Hematopoietic multipotent progenitor cell treated with erythropoietin and hydrocortisone succinate and interleukin-3 and kit ligand, for 8 days (in vitro differentiated cells): ENCODE measurements at regions not wholly inside any gene's neighbourhood (a gene's known extent, or its start where the extent isn't known, plus 50 kb on each side); places are given as distances from the start of the nearest gene placed in this dataset.

Experiments
- DNase-seq: peaks from one replicate; pipeline ENCODE4 v3.0.0-alpha.2; 2015

DNA sequence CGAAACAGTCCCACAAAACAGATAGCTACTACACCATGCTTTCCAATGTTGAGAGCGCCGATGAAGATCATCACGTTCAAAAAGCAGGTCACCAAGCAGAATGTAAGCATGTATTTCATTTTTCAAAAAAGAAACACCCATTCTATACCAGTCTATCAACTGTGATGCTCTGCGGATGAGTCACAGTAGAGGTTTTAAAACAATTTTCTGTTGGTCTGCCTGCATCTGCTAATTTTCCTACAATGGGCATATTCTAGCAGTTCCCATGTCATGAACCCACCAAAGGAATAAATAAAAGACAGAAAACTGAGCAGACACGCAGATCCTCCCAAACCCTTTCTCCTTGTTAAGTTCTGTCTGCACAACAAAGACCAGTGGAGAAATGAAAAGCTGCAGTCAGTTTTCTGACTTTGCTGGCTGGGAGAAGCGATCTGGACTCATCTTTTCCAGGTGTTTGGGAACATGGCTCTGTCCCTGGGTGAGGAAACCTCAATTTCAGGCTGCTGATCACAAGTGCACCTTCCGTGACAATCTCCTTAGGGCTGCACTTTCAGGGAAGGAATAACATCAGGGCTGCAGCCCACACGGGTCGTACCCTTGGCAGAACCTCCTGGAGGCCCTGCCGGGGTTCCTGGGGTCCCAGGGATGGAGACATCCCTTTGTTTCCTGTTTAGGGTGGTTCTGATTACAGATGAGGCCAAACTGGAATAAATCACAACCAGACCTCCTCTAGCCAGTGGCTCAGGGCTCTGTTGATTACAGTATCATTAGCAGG is 200.1 kb downstream of the BMP7 start:
- no peak for DNase-seq

DNA sequence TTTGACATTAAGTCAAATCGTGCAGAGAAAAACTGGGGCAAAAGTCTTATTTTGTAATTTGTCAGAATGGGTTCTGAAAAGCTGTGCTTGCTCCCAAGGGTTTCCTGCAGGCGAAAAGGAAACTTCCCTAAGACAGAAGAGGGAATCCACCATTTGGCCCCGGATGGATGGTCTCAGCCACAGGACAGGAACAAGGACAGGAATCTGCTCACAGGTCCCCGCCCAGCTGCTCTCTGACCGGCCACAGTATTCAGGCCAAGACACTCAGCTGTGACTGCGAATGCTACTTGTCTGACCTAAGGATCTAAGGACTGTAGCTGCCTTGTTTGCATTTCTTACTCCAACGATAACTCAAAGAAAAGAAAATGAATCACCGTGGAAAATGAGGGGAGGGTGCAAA is 197.0 kb downstream of the BMP7 start:
- no peak for DNase-seq

DNA sequence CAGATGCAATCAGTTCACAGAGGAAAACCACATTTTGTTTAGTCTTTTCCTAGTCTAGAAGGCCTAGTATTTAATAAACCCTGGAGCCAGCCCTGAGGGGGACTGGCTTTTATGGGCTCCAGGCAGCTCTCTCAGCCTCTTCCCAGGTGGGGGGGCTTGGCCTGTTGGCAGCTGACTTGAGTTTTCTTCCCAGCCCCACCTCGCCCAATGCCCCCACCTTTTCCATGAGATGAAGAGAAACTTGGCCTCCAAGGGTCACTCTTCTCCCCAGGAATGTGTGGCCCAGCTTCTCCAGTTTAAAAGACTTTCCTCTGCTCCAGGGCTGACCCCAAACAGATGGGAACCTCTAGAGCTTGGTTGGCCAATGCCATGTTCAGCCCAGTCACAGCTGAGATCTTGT is 196.1 kb downstream of the BMP7 start:
- no peak for DNase-seq

DNA sequence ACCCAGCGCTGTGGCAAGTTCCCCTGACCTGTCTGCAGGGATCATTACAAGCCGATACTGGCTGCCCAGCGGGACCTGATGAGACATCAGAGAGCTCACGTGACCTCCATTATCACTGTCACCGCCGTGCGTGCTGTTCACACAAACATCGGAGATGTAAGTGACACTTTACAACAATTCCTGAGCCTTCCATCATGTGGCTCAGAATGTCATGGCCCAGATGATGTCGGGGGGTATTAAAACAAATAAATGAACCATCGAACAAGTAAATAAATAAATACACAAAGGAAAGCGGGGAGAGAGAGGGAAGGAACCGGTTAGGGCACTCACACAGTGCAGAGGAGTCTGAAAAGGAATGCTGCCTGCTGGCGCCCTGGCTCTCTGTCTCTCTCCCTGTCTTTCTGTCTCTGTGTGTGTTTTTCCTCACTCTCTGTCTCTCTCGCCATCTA is 195.1 kb downstream of the BMP7 start:
- DNase-seq = no peak

DNA sequence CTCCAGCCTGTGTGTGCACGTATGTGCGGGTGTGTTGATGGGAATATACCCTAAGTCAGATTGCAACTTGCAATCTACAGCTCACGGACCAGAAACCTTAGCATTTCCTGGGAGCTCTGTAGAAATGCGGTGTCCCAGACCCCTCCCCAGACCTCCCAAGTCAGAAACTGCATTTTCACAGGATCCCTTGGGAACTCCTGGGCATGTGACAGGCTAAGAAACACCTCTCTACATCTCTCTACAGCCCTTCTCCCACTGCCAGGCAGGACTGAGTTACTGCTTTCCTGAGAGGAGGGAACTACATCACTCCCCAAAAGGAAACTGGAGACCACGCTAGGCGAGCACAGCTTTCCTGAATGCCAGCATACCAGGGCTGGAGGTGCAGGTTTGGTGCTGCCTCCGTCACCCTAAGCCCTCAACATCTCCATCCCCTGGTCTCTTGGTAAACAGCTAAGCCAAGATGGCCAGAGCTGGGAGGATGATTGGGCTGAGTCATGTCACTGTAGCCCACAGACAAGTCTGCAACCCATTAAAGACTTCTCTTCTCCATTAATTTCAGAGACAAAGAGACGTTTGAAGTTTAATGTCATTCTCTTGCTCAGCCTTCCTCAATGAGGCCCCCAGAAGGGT is 194.4 kb downstream of the BMP7 start:
- DNase-seq = no peak

DNA sequence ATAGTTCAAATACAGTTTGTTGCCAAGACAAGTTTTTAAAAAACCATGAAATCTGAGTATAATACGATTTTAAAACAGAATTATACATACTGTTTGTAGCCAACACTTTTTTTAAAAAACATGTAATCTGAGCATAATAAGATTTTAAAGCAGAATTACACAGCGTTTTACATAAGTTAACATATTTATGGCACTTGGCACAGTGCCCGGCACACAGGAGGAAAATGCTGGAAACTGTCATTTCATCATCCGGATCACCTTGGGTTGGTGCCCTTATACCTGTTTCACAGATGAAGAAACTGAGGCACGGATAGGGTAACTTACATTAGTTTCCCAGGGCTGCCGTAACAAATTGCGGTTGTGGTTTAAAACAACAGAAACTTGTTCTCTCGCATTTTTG is 193.0 kb downstream of the BMP7 start:
- DNase-seq = no peak

DNA sequence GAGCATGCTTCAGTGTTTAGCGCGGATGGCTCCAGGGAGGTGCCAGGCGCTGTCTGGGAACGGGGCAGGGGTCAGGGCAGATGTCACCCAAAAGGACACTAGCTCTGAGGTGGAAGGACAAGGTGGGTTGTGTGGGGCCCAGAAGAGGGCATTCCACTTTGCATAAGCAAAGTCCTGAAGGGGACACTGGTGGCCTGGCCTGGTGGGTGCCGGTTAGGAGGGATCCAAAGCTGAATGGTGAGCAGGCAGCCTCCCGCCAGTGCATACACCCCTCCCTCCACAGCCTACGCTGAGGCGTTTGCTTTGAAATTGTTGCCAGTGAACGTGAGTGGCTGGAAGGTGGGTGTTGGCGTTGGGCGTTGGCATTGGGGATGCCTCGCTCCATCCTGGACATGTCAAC is 192.1 kb downstream of the BMP7 start:
- no peak for DNase-seq

DNA sequence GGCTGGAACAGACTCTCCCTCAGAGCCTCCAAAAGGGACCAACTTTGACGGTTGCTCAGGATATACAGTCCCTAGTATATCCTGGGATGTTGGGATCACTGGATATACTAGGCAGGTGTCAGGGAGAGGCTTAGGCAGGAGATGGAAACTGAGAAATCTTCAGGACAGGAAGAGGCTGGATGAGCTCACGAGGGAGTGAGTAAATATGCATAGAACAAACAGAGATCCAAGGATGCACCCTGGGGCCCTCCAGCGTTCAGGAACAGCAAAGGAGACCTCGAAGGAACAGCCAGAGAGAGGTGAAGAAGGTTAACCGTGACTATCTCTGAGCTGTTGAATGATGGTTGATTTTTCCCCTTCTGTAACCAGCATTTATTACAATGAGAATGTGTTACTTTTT is 191.3 kb downstream of the BMP7 start:
- no peak for DNase-seq

DNA sequence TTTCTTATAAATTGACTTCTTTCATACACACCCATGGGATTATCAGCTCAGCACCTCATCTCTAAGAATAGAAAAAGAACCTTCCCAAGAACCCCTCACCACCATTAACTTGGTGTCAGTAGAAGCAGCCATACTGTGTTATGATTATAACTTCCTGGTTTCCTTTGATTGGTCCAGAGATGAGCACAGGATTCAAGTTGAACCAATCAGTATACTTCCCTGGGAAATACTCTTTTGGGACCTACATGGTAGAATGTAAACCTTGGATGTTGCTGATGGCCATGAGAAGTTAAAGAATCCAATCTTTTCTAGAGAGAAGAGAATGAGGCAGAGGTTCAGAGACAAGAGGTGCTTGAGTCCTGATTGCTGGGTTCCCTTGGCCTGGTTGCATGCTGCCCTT is 190.8 kb downstream of the BMP7 start:
- no peak for DNase-seq

DNA sequence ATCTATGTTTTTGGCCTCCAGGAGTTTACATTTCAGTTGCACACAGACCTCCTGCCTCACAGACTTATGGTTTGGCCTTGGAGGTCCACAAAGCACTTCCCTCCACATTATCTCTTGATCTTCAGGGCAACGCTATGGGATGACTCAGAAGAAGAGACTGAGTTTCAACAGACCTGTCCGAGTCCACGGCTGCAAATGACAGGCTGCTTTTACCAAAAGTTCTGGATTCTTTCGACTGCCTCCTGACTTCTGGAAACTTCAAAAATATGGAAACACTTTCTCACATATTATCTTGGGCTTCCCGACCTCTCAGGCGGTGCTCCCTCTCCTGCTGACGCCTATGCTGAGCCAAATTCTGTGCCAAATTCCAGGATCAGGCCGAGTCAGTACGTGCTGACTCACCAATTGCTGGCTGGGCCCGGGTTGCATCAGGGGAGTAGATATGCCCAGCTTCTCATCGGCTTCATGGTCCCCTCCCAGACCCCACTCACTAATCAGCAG is 190.2 kb downstream of the BMP7 start:
- DNase-seq = no peak

DNA sequence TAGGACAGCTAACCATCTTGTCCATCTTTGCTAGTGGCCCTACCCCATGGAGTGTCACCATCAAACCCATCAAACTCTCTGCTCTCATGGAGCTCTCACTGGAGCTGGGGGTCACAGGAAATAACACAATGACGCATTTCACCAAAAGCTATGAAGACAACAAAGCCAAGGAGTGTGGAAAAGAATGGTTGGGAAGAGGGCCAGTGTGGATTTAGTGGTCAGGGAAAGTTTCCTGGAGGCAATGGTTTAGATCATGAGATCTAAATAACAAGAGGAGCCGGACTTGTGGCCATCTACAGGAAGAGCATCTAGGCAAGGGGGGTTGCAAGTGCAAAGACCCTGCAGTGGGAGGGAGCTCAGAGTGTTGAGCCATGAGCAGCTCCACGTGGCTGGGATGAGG is 189.5 kb downstream of the BMP7 start:
- DNase-seq = no peak

DNA sequence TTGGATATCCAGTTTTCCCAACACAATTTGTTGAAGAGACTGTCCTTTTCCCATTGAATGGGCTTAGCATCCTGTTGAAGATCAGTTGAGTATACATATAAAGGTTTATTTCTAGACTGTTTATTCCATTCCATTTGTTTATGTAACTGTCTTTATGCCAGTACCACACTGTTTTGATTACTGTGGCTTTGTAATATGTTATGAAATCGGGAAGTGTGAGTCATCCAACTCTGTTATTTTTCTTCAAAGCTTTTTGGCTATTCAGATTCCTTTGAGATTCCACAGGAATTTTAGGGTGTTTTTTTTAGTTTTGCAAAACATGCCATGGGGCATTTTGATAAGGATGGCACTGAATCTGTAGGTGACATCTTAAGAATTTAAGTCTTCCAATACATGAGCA is 188.3 kb downstream of the BMP7 start:
- DNase-seq = no peak

DNA sequence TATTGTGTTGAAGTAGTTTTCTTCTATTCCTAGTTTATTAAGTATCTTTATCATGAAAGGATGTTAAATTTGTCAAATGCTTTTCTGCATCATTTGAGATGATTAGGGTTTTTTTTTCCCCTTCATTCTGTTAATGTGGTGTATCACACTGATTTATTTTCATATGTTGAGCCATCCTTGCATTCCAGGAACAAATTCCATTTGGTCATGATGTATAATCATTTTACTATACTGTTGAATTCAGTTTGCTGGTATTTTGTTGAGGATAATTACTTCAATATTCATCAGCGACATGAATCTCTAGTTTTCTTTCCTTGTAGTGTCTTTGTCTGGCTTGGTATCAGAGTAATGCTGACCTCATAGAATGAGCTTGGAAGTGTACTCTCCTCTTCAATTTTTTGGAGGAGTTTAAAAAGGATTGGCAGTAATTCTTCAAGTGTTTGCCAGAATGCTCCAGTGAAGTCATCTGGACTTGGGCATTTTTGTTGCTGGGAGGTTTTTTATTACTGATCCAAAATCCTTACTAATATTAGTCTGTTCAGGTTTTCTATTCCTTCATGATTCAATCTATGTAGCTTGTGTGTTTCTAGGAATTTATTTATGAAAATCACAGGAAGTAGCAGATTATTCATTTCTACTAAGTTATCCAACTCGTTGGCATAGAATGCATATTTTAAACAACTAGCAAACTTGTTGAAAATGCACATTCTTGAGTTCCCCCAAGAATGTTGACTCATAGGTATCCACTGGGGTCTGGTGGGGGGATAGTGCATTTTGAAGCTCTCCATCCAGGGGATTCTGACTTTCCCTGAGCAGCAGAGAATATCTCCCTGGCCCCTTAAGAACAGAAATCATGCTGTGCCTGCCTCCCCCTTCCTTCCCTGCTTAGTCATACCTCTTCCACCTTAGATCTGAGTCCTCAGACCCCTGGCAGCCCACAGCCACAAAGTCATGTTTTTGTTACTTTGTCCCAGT is 187.1 kb downstream of the BMP7 start:
- DNase-seq = no peak

DNA sequence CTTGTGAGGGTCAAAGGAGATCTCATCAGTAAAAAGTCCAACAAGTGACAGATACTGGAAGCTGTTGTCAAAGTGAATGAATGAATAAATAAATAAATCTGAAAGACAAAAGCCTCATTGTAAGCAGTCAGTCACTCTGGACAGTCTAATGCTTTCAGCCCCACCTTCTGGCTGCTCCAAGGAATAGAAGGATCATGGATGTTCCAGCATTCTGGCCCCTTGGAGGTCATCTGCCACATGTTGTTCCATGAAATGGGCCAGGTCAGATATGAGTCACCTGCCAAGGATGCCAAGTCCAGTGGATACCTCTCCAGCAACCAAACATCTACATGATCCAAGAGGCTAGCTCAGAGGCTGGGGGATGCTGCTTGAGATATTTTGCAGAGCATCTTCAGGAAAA is 185.6 kb downstream of the BMP7 start:
- no peak for DNase-seq

DNA sequence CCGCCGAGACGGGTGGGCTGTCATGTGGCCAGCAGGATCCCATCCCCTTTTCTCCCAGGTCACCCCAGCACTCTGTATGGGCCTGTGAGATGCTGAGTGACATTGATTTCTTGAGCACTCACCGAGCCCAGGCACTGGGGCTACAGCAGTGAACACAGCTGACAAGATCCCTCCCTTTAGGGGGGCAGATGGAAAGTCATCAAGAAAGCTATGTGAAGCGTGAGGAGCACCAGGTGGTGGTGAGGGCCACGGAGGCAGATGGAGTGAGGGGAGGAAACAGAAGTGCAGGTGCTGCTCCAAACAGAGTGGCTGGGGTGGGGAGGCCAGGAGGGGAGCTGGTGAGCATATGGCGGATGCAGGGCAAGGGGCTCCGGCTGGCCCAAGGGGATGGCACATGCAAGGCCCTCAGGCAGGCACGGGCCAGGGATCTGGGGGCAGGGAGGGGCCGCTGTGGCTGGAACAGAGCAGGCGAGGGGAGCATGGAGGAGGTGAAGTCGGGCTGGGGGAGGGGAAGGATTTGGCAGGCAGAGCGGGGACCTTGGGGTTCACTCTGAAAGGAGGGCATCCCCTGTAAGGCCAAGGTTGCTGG is 184.0 kb downstream of the BMP7 start:
- DNase-seq = no peak

DNA sequence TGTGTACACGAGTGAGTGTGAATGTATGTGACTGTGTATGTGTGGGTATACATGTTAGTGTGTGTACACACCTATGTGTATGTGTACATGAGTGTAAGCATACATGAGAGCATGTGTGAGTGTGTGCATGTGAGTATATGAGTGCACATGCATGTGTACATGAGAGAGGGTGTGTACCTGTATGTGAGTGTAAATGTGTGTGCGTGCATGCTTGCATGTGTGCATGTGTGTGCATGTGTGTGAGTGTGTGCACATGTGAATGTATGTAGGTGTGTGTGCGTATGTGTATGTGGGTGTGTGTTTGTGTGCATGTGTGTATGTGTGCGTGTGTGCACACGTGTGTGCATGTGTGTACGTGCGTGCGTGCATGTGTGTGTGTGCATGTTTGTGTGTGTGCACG is 183.4 kb downstream of the BMP7 start:
- no peak for DNase-seq

DNA sequence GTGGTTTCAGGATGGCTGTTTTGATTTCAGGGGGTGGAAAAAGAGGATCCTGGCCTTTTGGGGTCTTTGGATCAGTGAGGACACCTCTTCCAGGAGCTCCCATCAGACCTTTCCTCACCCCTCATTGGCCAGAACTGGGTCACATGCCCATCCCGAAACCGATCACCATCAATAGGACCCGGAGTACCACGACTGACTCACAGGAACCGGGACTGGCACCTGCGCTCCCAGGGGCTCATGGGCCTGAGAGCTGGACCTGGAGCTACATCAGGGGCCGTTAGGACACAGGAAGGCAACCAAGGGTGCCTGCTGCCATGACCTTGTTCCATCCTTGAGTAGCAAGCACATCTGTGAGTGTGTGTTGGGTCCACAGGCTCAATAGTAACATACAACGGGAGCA is 180.4 kb downstream of the BMP7 start:
- DNase-seq = no peak

DNA sequence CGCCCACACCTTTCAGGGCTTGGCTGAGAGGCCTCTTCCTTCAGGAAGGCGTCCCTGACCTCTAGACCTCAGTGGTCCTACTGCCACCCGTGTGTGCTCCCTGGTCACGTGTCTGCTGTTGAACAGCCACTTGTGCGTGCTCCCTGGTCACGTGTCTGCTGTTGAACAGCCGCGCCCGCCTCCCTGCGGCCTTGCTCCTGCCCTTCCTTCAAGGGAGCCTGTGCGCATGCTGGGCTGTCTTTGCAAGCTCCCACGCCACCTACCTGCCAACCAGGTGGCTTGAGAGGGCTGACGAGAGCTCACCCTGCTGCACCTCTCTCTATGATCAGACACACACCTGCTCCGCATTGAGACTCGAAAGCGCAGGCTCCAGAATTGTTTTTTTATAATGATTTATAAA is 179.3 kb downstream of the BMP7 start:
- DNase-seq = no peak

DNA sequence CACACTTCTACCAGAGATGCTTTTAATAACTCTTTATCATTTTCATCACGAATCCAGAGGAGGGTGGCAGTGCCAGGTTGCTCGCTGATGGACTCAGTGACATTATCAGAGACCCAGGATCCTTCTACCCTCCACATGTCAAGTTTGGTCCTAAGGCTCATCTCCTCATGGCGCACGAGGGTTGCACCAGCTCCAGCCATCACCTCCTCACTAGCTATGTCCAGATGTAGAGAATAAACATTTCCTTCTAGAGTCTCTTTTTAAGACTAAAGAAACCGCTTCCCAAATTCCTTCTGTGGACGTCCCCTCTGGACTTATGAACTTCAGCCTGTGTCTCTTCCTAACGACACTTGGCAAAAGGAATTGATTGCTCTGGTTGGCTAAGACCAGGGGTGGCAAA is 178.7 kb downstream of the BMP7 start:
- DNase-seq = no peak

DNA sequence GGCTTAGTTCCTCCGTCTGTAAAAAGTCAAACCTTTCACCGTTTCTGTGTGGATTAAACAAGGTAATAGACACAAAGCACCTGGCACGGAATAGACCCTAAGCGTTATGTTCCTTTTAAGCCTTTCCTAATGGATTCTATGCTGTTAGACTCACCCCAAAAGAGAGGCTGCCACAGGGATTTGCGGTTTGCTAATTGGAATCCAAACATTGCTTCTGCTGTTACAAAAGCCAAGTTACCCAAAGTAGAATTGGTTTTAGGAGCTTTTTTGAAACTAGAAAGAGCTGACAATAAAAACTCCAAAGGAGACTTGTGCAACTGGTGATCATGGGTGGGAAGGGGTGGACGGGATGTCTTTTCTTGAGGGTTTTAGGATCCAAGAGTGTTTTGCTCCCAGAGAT is 178.0 kb downstream of the BMP7 start:
- no peak for DNase-seq

DNA sequence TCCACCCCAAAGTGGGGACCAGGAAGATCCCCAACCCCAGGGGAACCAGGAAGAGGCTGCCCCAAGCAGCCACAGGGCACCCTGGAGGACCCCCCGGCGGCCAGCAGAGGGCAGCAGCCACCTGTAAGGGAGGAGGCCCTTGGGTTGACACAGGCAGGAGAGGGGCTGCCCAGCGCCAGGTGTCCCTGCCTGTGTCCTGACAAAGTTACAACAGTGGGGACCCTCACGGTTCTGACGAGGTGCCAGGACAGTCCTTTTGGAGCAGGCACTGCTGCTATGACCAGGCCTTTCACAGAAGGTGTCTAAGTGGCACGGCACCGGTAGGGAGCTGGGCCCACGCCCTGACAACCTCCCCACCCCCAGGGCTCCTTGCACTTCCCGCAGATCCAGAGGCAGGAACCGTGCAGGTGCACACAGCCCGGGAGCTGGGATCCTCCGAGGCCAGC is 176.7 kb downstream of the BMP7 start:
- peak; percentile 49 for DNase-seq

DNA sequence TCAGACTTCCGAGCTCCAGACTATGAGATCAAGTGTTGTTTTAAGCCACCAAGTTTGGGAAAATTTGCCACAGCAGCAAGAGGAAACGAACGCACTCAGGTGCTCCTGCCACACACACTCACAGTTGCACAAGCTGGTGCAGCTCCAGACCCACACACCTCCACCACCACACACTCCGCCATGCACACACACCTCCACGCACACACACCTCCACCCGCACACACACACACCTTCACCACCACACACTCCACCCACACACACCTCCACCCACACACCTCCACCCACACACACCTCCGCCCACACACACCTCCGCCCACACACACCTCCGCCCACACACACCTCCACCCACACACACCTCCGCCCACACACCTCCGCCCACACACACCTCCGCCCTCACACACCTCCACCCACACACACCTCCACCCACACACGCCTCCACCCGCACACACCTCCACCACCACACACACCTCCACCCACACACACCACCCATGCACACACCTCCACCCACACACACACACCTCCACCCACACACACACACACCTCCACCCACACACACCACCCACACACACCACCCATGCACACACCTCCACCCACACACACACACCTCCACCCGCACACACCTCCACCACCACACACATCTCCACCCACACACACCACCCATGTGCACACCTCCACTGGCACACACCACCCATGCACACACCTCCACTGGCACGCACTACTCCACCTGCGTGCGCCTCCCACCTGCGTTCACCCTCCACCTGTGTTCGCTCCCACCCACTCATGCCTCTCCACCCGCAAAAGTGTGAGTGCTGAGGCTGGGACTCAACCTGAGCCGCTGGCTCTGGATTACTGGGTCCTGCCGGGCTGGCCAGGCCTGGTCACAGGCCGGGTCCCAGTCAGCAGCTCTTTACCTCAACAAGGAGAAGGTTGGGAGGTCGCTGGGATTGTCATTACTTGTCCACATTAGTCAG is 175.6 kb downstream of the BMP7 start:
- no peak for DNase-seq
